OCI-LY7 (cell line): ENCODE measurements at regions not wholly inside any gene's neighbourhood (a gene's known extent, or its start where the extent isn't known, plus 50 kb on each side); places are given as distances from the start of the nearest gene placed in this dataset.

Experiments
- EZH2phosphoT487 ChIP-seq: fragments of 200-600 bp; sonication (generic); IDR thresholded peaks from 2 replicates; pipeline ENCODE4 v1.6.1; 2018; ENCODE audit warnings: low read depth, borderline replicate concordance, mild to moderate bottlenecking, mixed run types, antibody characterized with exemption, low read length, moderate library complexity, mixed read lengths
- TF ChIP-seq, protein P1 (sequence below): fragments of 200-600 bp; sonication (generic); conservative IDR thresholded peaks from 2 replicates; pipeline ENCODE4 v1.5.1; 2014; ENCODE audit warnings: mild to moderate bottlenecking, antibody characterized with exemption, low read length, moderate library complexity, mixed read lengths

DNA sequence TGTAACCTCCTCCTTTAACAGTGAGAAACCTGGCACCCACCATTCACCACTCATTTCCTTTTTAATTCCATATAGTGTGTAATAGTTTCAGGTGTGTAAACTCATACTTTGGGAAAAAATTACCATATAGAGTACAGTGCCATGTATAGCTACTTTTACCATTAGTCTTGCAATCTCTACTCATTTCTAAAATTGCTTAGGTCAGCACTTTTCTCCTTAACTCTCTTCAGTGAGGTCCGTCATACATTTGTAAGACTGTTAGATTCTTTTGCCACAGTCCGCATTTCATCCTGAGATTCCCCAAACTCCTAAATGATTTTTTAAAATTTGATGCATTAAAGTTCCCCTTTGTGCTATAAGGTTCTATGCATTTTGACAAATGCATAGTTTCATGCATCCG, 238.3 kb upstream of the ATP10A start:
- no peak for TF ChIP-seq EZH2phosphoT487
- TF ChIP-seq, protein P1, sequence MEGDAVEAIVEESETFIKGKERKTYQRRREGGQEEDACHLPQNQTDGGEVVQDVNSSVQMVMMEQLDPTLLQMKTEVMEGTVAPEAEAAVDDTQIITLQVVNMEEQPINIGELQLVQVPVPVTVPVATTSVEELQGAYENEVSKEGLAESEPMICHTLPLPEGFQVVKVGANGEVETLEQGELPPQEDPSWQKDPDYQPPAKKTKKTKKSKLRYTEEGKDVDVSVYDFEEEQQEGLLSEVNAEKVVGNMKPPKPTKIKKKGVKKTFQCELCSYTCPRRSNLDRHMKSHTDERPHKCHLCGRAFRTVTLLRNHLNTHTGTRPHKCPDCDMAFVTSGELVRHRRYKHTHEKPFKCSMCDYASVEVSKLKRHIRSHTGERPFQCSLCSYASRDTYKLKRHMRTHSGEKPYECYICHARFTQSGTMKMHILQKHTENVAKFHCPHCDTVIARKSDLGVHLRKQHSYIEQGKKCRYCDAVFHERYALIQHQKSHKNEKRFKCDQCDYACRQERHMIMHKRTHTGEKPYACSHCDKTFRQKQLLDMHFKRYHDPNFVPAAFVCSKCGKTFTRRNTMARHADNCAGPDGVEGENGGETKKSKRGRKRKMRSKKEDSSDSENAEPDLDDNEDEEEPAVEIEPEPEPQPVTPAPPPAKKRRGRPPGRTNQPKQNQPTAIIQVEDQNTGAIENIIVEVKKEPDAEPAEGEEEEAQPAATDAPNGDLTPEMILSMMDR, result no peak
